ENCODE measurements at regions not wholly inside any gene's neighbourhood (a gene's known extent, or its start where the extent isn't known, plus 50 kb on each side); places are given as distances from the start of the nearest gene placed in this dataset.

GRCh38 chrX:142688256-142688655 is 337.5 kb upstream of the SPANXN4 start:
- no peak for TF ChIP-seq CTCF (IDR thresholded peaks at IDR 0.05; ENCODE audit: extremely low read depth in 1 of 2, insufficient read depth in 1 of 2, low read depth in 1 of 2, low read length in 2 of 2)
- TF ChIP-seq, protein P1, sequence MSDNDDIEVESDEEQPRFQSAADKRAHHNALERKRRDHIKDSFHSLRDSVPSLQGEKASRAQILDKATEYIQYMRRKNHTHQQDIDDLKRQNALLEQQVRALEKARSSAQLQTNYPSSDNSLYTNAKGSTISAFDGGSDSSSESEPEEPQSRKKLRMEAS (IDR thresholded peaks at IDR 0.05; ENCODE audit: insufficient read depth, insufficient read length) = no peak
